ENCODE measurements at regions not wholly inside any gene's neighbourhood (a gene's known extent, or its start where the extent isn't known, plus 50 kb on each side); places are given as distances from the start of the nearest gene placed in this dataset.

DNA sequence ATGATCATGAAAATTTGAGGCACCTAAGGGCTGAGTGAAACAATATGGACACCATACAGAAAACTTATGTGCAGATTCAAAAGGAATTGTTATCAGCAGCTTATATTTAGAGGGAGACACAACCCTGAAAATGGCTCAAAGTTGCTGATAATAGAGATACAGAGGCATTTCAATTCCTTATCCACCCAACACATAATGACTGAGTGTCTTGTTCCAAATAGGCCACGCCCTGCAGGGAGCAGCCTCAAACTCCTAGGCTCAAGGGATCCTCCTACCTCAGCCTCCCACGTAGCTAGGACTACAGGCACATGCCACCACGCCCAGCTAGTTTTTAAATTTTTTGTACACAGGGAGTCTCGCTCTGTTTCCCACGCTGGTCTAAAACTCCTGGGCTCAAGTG is 79.0 kb downstream of the LBH start:
- DNase-seq: no peak

DNA sequence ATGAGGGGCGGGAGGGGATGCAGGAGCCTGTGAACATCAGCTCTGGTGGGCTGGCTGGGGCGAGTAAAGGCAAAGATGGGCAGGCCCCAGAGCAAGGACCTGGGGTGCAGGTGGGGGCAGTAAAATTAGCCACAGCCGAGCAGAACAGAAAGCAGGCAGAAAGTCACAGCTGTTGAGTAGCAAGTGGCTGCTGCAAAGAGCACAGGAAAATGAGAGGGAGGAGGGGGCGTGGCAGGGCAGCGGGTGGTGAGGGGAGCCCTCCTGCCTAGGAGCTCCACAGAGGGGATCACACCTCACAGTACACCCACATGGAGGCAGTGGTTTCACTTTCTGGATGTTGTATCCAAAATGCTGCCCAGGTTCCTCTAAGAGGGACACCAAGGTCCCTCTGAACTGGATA is 79.6 kb downstream of the LBH start:
- no peak for DNase-seq

DNA sequence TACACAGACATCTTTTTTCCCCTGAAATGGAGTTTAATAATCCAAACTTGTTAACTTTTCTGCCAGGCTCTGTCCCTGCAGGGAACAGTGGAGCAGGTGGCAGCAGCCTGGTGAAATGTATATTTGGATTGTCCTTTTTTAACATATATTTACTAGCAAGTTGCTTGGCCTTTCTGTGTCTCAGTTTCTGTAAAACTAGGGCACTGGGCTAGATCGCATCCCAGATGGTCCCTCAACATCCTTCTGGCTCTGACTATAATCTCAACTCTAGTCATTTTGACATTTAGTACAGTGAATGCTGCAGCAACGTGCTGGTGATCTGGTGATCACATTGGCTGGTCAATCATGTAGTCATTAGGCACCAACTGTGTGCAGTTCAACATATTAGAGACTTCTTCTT is 80.4 kb downstream of the LBH start:
- DNase-seq: no peak

DNA sequence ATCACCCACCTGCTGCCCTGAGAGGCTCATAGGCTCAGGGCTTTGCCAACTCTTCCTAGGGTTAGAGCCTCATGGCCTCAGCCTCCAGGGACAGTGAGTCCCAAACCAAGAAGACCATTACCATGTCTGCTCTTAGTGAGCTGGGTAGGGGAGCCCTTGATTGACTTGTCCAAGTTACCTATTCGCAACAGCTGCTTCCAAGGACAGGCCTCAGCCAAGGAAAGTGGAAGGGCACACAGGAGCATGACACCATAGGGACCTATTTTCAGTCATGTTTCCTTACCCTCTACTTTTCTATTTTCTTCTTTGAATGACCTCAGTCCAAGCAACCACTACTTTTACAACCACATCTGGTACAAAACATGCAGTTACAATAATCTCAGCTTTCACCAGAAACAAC is 81.6 kb downstream of the LBH start:
- no peak for DNase-seq

DNA sequence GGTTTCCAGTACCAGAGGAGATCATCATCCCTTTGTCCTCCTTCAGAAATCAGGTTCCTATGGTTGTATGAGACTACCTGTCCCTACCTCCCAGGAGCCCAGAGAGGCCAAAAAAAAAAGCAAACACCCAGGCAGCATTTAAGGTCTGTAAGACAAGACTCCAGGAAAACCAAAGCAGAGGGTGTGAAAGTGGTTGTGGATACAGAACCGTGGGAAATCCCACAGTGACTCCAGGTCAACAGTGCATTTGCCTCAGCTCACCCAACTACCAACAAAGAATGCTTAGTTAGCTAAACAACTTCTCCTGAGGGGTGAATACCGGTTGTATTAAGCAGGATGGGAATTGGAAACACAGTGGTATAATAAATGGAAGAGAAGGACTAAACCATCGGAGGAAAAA is 83.6 kb downstream of the LBH start:
- no peak for DNase-seq

DNA sequence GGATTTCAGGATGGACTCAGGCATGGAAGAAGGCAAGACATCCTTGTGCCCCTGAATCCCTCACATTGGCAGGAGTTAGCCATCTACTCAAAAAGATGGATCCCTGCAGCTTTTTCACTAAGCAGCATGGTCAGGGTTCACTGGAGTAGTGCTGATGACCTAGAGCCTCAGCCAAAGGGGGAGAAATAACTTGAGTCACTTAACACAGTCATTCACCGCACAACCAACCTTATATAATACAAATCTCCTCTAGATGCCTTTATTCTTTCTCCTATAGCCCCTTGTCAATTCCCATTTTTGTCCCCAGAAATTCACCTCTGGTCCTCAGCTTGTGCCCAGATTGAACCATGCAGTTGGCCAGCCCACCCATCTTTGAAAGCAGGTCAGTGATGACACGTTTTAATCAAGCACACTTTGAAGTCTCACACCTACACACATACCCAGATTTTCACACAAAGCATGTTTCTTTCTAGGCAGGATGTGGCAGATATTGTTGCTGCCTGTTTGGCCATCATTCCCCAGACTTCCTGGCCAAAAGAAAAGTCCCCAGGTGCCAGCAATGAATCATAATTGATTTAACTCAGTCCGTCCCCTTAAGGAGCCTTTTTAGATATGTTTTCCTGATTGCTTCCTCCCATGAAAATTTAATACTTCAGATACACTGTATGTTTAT is 84.2 kb downstream of the LBH start:
- DNase-seq: no peak

DNA sequence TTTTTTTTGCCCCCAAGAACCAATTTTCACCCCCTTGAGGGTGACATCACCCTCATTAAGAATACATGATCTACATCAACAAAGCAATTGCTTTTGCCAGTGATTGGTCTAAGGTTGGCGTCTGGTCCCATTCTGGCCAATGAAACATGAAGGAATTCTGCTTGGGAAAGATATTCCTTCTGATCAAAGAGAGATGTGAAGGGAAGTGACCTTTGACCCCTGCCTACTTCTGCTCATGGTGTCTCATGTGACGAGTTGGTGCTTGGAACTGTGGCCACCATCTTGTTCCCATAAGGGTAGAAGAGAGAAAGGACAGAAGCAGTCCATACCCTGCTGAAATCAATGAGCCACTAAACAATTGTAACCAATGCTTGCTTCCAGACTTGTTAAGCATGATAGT is 85.1 kb downstream of the LBH start:
- DNase-seq: no peak

DNA sequence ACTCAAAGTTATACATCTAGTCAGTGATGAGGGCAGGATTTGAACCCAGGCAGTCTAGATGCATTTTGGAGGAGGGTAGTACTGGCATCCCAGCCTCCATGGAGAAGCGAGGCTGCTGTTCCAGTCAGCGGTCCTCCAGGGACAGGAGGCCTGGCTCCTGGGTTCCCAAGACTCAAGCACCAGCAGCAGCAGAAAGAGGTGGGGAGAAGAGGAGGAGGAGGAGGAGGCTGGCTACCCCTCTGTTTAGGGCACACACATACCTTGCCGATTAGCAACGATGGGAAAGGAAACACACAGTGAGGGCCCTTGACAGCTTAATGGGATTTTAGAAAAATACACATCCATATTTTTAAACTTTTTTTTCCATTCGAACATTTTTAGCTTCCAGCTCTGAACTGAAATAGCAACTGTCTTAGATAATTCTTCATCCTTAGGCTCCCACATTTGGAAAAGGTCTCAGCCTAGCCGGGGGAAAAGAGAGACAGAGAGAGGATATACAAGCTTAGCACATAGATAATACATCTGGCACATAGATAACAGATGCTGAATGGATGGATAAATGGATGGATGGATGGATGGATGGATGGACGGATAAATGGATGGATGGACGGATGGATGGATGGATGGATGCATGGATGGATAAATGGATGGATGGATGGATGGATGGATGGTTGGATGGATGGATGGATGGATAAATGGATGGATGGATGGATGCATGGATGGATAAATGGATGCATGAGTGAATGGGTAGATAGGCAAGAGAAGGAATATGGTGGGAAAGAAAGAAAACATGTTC is 87.9 kb downstream of the LBH start:
- DNase-seq: no peak

DNA sequence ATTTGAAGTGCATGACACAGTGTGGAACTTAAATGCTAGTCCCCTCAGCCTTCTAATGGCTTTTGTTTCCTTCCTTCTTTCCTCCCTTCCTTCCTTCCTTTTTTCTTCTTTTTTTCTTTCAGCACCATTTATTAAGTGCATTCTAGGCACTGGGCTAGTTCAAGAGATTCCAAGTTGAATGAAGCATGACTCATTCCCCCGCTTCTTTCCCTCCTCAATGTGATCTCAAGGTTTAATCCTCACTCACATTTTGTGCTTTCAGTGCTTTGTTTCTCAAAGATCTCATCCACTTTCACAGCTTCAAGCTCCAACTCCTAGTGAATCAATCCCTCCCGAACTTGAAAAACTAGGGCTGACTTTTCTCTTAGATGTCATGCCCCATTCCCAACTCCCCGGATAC is 90.1 kb downstream of the LBH start:
- peak; percentile 16 for DNase-seq

DNA sequence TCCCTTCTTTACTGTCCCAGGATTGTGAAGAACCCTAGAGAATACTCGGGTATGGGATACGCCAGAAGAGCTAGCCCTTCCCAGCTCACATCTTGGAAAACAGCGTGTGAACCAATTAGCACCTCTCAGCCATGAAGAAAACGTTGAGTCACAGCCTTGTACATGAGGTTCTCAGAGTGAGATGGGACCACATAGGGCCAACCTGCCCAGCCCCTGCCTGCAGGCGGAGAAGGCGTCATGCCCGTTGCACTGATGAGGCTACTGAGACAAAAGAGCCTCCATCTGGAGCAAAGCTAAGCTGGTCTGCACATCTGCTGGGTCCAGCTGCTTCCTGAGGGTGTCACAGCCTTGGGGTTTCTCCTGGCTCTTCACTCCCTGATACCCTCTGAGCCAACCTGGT is 92.2 kb downstream of the LBH start:
- no peak for DNase-seq

DNA sequence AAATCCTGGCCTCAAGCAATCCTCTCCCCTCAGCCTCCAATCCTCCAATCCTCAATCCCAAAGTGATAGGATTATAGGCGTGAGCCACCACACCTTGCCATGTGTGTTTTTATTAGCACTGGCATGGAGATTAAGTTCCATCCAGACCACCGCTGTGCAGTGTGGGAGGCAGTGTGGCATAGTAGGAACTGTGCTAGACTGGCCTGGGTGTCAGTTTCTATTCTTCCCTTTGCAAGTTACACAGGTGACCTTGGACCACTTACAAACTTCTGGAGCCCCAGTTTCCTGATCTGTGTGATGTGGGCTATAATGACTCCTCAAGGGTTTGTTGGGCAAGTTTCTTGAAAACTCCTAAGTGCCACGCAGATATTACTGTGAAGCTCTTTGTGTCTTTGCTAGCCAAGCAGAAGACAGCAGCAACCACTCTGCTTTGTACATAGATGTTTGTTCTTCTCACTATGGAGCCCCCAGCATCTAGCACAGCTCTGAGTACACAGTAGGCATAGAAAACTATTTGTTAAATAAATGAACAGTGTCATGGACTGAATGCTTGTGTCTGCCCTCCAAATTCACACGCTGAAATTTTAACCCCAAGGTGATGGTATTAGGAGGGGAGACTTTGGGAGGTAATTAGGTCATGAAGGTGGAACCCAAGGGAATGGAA is 93.0 kb downstream of the LBH start:
- no peak for DNase-seq

DNA sequence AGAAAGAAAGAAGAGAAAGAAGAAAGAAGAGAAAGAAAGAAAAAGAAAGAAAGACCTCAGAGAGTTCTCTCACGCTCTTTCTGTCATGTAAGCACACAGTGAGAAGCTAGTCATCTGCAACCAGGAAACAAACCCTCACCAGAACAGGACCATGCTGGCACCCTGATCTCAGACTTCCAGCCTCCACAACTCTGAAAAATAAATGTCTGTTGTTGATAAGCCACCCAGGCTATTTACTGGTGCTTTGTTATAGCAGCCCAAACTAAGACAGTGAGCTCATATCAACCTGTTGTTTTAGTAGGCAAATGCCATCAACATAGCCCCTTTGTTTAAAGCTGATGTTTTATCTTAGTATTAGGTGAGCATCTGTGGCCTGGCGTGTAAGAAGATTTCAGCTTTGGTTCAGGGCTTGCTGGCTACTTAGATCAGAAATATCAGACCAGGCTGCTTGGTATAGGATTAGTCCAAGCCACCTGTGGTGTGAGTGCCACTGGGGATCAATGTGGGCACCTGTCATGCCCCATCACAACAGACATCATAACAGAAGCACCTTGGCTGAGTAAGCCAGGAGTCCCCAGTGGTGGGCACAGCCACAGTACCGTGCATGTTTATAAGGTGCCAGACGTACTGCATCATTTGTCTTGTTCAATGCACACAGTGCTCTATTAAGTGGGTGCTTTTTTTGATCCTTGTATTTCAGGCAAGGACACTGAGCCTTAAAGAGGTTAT is 94.4 kb downstream of the LBH start:
- no peak for DNase-seq

DNA sequence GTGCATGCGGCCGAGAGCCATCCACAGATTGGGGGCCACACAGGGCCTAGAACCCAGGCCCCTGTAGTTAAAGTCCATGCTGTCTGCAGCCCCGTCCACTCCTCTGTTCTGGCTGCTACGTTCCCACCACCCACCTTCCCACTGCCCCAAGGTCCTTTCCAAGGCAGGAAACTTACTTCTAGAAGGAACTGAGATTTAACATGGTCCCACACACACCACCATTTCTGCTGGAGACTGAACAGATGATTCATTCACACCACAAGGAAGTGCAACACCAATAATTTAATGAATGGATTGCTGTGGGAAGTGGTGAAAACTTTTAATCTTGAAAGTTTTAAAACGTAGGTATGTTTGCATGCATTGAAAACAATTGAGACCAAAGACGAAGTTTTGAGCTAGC is 95.2 kb downstream of the LBH start:
- no peak for DNase-seq

DNA sequence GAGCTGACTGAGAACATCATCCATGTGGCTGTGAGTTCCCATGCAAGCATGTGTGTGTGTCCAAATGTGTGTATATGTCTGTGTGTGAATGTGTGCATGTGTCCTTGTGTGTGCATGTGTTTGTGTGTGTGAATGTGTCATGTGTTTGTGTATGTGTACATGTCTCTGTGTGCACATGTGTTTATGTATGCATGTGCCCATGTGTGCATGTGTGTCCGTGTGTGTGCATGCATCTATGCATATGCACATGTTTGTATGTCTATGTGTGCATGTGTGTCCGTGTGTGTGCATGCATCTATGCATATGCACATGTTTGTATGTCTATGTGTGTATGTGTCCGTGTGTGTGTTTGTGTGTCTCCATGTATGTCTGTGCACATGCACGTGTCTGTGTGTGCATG is 99.7 kb downstream of the LBH start:
- DNase-seq: no peak

DNA sequence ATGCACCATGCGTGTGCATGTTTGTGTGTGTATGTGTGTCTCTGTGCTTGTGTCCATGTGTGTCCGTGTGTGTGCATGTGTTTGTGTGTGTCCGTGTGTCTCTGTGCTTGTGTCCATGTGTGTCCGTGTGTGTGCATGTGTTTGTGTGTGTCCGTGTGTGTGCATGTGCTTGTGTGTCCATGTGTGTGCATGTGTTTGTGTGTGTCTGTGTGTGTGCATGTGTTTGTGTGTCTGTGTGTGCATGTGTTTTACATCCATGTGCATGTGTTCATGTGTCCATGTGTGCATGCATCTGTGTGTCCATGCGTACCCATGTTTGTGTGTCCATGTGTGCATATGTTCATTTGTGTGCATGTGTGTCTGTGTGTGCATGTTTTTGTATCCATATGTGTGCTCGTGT is 100.5 kb downstream of the LBH start:
- no peak for DNase-seq

DNA sequence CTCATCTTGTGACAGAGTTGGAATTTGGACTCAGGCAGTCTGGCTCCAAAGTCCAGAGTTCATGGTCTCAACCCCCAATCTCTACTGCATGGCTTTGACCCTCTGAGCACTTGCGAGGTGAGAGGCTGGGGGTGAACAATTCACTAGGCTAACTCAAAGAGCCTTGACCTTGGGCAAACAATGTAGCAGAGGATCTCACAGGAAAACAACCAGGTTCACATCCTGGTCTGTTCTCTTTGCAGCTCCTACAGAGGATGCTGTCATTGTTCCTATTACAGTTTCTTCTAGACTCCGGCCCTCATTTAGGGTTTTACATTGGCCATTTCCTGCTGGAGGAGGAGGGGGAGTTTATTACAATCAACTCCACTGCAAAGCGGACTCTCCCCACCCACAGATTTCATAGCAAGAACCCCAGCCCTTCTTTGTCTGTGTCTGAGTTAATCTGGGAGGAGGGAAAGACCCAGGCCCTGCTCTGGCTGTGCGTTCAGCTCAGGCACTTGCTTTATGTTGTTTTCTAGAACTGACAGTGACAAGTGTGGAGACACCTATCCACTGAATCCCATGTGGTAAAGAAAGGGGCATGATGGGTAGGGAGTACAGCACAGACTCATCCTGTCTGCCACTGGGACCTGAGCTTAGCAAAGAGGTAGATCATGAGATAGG is 101.6 kb downstream of the LBH start:
- no peak for DNase-seq

DNA sequence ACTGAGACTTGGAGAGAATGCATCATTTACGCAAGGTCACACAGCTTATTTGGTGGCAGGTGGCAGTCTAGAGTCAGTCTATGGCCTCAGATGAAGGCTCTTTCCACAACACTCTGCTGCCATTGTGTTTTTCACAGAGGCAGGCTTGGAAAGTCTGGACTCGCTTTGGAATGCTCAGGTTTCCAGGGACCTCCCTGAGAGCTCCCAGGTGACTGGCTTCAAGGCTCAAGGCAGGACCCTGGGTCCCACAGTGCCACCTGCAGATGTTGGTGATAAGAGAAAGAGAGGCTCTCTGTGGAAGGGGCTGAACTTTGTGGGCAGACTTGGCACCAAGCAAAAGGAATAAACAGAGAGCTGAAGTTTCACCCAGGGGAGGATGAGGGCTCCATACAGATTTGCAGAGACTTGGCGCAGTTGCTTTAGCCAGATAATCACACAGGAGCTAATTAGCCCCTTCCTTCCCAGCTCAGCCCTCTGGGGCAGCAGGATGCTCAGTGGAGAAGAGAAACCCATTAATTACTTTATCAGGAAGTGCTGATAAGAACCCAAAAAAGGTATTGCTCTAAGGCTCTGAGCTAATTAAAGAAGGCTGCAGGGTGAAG is 103.5 kb downstream of the LBH start:
- DNase-seq: no peak

DNA sequence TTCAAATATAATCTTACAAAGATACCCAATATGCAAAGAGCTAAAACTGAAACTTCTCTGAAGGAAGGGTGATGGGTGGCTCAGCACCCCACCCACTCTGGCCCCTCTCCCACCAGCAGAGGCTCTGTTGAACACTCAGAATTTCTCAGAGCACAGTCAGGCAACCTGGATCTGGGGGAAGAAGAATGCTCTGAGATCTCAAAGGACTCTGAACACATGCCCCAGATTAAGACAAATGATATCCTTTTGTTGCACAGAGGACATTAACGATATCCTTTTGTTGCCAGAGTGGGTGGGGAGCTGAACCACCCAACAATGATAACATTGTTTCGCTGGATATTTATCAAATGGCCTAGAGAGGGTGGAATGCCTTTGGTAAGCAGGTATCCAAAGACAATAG is 104.8 kb downstream of the LBH start:
- DNase-seq: no peak

DNA sequence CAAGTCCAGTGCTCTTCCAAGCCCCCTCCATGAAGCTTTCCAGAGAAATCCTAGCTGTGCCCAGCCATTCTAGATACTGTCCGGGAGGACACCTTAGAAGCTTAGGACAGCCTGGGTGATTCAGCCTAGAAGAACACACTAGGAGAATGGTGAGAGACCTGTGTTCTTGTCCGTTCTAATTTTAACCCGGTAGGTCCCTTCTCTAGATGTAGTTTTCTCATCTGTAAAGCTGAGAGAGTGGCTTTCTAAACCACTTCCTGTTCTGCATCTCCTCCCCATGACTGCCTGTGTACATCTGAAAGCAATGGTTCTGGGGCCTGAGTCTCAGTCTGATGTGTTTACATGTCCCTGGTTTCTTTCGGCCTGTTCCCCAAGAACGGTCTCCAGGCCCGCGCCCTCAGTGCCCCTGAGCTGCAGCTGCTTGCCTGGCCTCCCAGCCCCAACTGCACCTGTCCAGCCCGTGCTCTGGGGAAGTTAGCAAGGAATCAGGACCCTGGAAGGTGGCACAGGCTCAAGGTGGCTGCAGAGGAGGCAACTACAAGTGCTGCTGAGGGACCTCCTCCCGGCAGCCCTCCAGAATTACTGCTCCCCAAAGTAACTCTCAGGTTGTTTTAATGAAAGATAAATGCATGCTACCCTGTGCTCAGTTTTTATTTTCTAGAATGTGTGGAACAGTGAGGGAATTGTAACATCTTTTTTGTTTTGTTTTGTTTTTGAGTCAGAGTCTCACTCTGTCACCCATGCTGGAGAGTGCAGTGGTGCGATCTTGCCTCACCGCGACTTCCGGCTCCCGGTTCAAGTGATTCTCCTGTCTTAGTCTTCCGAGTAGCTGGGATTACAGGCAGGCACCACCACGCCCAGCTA is 105.9 kb downstream of the LBH start:
- no peak for DNase-seq

DNA sequence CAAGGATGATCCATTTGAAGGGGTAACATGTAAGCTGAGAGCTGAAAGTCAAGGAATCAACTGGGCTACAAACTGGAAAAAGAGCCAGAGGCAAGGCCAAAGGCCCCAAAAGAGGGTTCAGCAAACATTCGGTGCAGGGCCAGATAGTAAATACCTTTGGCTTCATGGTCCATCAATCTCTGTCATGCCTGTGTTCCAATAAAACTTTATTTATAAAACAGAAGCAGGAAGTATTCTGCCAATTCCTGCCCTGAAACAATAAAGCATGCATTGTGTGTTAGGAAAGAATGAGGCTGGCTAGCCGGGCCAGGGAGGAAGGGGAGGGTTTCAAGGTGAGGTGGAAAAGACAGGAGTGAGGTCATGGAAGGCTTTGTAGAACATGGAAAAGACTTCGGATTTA is 107.1 kb downstream of the LBH start:
- DNase-seq: no peak

DNA sequence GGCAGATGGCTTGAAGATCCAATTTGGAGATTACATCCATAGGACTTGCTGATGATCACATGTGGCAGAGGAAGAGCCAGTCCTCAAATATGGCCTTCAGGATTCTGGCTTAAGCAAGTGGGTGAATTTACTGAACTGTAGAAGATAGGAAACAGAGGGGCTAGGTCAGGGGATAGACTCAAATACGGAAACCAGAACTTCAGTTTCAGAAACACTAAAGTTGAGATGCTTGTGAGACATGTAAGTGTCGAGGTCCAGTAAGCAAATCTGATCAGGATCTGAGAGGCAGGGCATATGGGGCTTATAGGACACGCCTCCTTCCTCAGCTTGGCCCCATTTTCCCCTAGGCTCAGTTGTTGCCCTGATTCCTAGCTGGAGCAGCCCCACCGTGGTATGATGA is 107.7 kb downstream of the LBH start:
- no peak for DNase-seq
